Neural crest cell (in vitro differentiated cells): ENCODE measurements at regions not wholly inside any gene's neighbourhood (a gene's known extent, or its start where the extent isn't known, plus 50 kb on each side); places are given as distances from the start of the nearest gene placed in this dataset.

Source experiments
- DNase-seq: peaks from one replicate; pipeline ENCODE4 v3.0.0; 2021; ENCODE audit warnings: low read depth, mixed read lengths, low spot score
- H3K27ac Mint-ChIP-seq: one replicate; pipeline ENCODE4 v1.8.0; 2021; ENCODE audit warnings: mild to moderate bottlenecking, mixed read lengths; ENCODE audit not compliant: unreplicated experiment
- H3K27me3 Mint-ChIP-seq: 2 replicates; pipeline ENCODE4 v1.8.0; 2021; ENCODE audit warnings: low read depth, mild to moderate bottlenecking, mixed read lengths
- H3K36me3 Mint-ChIP-seq: 2 replicates; pipeline ENCODE4 v1.8.0; 2021; ENCODE audit warnings: low read depth, mild to moderate bottlenecking, mixed read lengths
- H3K4me1 Mint-ChIP-seq: 2 replicates; pipeline ENCODE4 v1.8.0; 2021; ENCODE audit warnings: mixed read lengths
- H3K4me3 Mint-ChIP-seq: one replicate; pipeline ENCODE4 v1.8.0; 2021; ENCODE audit warnings: mild to moderate bottlenecking, mixed read lengths
- H3K9me3 Mint-ChIP-seq: 2 replicates; pipeline ENCODE4 v1.8.0; 2021; ENCODE audit warnings: mixed read lengths
- CTCF ChIP-seq: fragments of 200-600 bp; sonication (generic); conservative IDR thresholded peaks from 2 replicates; pipeline ENCODE4 v1.5.0; 2021; ENCODE audit warnings: antibody characterized with exemption, mild to moderate bottlenecking

- no peak overlapping the region for H3K27ac Mint-ChIP-seq
- H3K4me1 Mint-ChIP-seq: peaks cover 5% of the 10 kb centered on the region
- no peak for DNase-seq
- no peak for TF ChIP-seq CTCF
- H3K9me3 Mint-ChIP-seq: peaks cover 2% of the 10 kb centered on the region
- H3K4me3 Mint-ChIP-seq: no peak overlapping the region
- peaks cover 79% of the 10 kb centered on the region for H3K27me3 Mint-ChIP-seq
- H3K36me3 Mint-ChIP-seq: no peaks in the 10 kb centered on the region
Observed at GRCh38 chr1:37319284-37319683, 155.1 kb upstream of the ZC3H12A start.

DNA sequence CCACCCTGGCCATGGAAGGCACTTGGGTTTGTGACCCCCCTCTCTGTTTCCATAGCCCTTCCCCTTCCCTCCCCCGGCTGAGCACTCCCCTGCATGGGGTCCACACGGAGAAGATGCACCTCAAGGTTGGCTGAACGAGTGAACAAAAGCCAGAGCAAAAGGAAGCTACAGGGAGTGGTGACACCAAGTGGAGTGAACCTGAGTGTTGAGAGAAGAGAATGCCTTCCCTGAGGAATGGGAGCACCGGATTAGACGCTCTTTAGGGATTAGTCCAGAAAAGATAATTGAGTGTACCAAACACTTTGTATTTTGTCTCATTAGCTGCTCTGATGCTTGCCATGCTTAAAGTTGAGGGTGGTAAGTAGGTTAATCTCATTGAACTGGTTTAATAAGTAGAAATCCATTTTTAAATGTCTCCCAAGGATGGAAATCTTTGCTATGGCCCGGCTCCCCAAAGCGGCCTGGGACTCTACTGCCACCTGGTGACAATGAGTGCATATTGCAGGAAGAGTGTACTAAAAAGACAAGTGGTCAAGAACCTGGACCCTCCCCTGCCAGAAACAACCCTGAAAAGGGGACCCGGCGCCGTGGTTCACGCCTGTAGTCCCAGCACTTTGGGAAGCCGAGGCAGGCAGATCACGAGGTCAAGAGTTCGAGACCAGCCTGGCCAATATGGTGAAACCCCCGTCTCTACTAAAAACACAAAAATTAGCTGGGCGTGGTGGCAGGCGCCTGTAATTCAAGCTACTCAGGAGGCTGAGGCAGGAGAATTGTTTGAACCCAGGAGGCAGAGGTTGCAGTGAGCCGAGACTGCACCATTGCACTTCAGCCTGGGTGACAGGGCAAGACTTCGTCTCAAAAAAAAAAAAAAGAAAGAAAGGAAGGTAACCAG lies 150.6 kb upstream of the ZC3H12A start:
- Mint-ChIP-seq H3K9me3 (peaks cover 2% of the 10 kb centered on the region), H3K4me1 (no peaks in the 10 kb centered on the region), H3K27ac (no peak overlapping the region), H3K36me3 (no peaks in the 10 kb centered on the region), H3K27me3 (peaks cover 61% of the 10 kb centered on the region), H3K4me3 (no peak overlapping the region)
- TF ChIP-seq CTCF: peak; percentile 78
- DNase-seq: peak; percentile 31

DNA sequence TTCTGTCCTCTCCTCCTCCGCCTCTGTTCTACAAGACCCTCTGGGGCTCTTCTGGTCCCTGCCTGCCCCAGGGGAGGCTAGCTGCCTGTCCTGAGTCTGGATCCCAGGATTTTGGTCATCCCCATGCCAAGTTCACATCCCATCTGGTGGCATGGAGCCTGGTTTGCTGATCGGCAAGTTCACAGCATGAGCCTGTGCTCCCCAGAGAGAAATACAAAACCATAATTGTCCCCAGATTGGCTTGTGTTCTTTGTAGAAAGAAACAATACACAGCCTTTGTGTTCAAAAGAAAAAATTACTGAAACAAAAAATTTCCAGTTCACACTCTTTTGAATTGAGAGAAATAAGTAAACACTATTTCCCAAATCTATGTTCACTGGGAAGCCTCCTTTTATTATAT lies 149.4 kb upstream of the ZC3H12A start:
- peaks cover 2% of the 10 kb centered on the region for H3K9me3 Mint-ChIP-seq
- H3K4me1 Mint-ChIP-seq: peaks cover 3% of the 10 kb centered on the region
- TF ChIP-seq CTCF: no peak
- no peak overlapping the region for H3K4me3 Mint-ChIP-seq
- H3K36me3 Mint-ChIP-seq: no peaks in the 10 kb centered on the region
- H3K27me3 Mint-ChIP-seq: peaks cover 58% of the 10 kb centered on the region
- no peak for DNase-seq
- no peak overlapping the region for H3K27ac Mint-ChIP-seq

DNA sequence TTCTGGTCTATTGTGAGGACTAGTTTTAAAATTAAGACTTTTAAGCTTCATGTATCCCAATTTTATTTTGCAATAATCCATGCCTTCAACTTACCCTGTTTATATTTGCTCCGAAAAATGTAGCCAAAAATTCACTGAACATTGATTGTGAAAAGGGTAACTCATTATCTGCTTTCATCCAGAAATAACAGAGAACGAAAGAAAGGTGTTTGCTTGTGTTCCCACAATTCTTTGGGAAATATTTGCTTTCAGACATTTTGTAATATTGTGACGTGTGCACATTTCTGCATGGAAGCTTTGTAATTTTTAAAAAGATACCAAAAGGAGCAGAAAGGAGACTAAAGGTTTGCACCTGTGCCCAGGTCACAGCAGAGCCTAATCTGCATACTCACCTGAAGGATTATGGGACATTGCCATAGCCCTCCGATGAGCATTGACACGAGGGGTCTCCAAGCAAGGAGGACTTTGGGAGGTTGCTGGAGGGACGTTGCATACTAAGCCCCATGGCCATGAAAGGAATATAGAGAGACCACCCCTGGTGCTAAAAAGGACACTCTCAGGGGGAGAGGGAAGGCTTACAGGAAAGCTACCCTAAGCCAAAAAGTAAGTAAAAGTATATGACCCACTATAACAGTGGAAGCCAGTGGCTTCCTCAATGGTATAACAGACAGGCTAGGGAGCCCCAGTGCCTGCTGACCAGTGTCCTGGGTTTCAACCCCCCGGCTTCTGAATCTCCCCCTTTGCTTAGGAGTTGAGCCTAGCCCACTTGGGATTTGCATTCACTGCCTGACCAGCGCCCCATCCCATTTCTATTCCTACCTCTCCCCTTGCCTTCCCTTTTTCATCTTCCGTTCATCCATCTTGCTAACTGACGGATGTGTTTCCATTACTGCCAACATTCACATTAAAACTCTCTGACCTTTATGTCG lies 148.6 kb upstream of the ZC3H12A start:
- TF ChIP-seq CTCF: no peak
- Mint-ChIP-seq H3K9me3 (peaks cover 2% of the 10 kb centered on the region), H3K36me3 (no peaks in the 10 kb centered on the region), H3K27me3 (peaks cover 59% of the 10 kb centered on the region), H3K27ac (no peak overlapping the region), H3K4me3 (no peak overlapping the region), H3K4me1 (peaks cover 3% of the 10 kb centered on the region)
- no peak for DNase-seq

- TF ChIP-seq CTCF: no peak
- Mint-ChIP-seq H3K9me3 (no peaks in the 10 kb centered on the region), H3K27ac (no peak overlapping the region), H3K27me3 (peaks cover 62% of the 10 kb centered on the region), H3K4me3 (no peak overlapping the region), H3K36me3 (no peaks in the 10 kb centered on the region), H3K4me1 (peaks cover 3% of the 10 kb centered on the region)
- DNase-seq: no peak
Observed at GRCh38 chr1:37332126-37332525, 142.3 kb upstream of the ZC3H12A start.
